A549 (cell line): ENCODE measurements at regions not wholly inside any gene's neighbourhood (a gene's known extent, or its start where the extent isn't known, plus 50 kb on each side); places are given as distances from the start of the nearest gene placed in this dataset.
A peak's percentile ranks its signal among the peaks of the same experiment; 100 is the strongest.

Experiments
- ATAC-seq, 2 experiments: fragments of 200-7000 bp in 1 of 2; fragments of >200 bp in 1 of 2; cut with Nextera tagmentation in 1 of 2; cut with Tn5 transposase in 1 of 2; 3 replicates each; pipeline versions ENCODE4 v1.8.0 to v1.9.1; 2018 to 2020; ENCODE audit warnings: mild to moderate bottlenecking in 1 of 2, moderate library complexity in 1 of 2
- CTCF ChIA-PET: fragments of 300-600 bp; sonication (Branson Sonifier 250); formaldehyde crosslinking; extraction: SDS; loops from one replicate; lab custom pipeline; 2021; ENCODE audit warnings: antibody characterized with exemption, inconsistent platforms; lab: Yijun Ruan, JAX
- POLR2A ChIA-PET: fragments of 350-600 bp; formaldehyde crosslinking; extraction: SDS; loops from one replicate; lab custom pipeline; 2021; ENCODE audit warnings: antibody characterized with exemption, inconsistent platforms; lab: Yijun Ruan, JAX
- DNase-seq, 2 experiments: peaks; one replicate each; pipeline versions ENCODE4 v3.0.0 to v3.0.0-alpha.2; 2011 to 2016; ENCODE audit warnings: low read depth in 1 of 2, low spot score in 1 of 2
- FAIRE-seq: peaks from 2 replicates; lab custom pipeline; 2011; peaks lifted over from hg19 to GRCh38; lab: Jason Lieb, UNC
- H3K27ac ChIP-seq, 2 experiments: fragments of >200 bp; sonication (Bioruptor Twin); formaldehyde crosslinking; 3 replicates each; pipeline ENCODE4 v1.5.1; 2016 to 2017
- H3K4me1 ChIP-seq: fragments of >200 bp; sonication (Bioruptor Twin); formaldehyde crosslinking; 3 replicates; pipeline ENCODE4 v1.6.1; 2016
- H3K4me2 ChIP-seq: fragments of >200 bp; sonication (Bioruptor Twin); formaldehyde crosslinking; 3 replicates; pipeline ENCODE4 v1.6.1; 2016
- H3K4me3 ChIP-seq: fragments of >200 bp; sonication (Bioruptor Twin); formaldehyde crosslinking; 3 replicates; pipeline ENCODE4 v1.5.1; 2016
- H3K9me3 ChIP-seq: fragments of >200 bp; sonication (Bioruptor Twin); formaldehyde crosslinking; 3 replicates; pipeline ENCODE4 v1.6.1; 2016
- ATOH8 ChIP-seq: fragments of 250-450 bp; sonication (Bioruptor Pico); IDR thresholded peaks from 2 replicates; pipeline ENCODE4 v1.5.0; 2020; ENCODE audit warnings: low read depth, mild to moderate bottlenecking, moderate library complexity
- ELK1 ChIP-seq: fragments of 150-350 bp; IDR thresholded peaks from 2 replicates; pipeline ENCODE4 v1.6.1; 2014; ENCODE audit warnings: low read depth, mild to moderate bottlenecking, low read length
- GATA3 ChIP-seq: IDR thresholded peaks from 2 replicates; pipeline ENCODE4 v1.6.1; 2012; ENCODE audit warnings: borderline replicate concordance
- HES2 ChIP-seq: fragments of >200 bp; sonication (Bioruptor Twin); formaldehyde crosslinking; IDR thresholded peaks from 2 replicates; pipeline ENCODE4 v1.6.1; 2016
- HEYL ChIP-seq: fragments of 250-450 bp; sonication (Bioruptor Pico); IDR thresholded peaks from 2 replicates; pipeline ENCODE4 v1.8.0; 2021; ENCODE audit warnings: mild to moderate bottlenecking, moderate library complexity
- JUNB ChIP-seq: fragments of >200 bp; sonication (Bioruptor Twin); formaldehyde crosslinking; IDR thresholded peaks from 2 replicates; pipeline ENCODE4 v1.6.1; 2016
- KDM5A ChIP-seq: fragments of 200-600 bp; sonication (generic); IDR thresholded peaks from 2 replicates; pipeline ENCODE4 v1.6.1; 2016; ENCODE audit warnings: antibody characterized with exemption, mild to moderate bottlenecking
- MAFK ChIP-seq: fragments of 450-650 bp; IDR thresholded peaks from 2 replicates; pipeline ENCODE4 v1.6.1; 2014; ENCODE audit not compliant: partially characterized antibody
- NFE2L2 ChIP-seq: fragments of 150-350 bp; conservative IDR thresholded peaks from 2 replicates; pipeline ENCODE4 v1.6.1; 2014; ENCODE audit warnings: low read length
- NPAS2 ChIP-seq: fragments of 250-450 bp; sonication (Bioruptor Pico); IDR thresholded peaks from 2 replicates; pipeline ENCODE4 v1.8.0; 2022; ENCODE audit warnings: mild to moderate bottlenecking, moderate library complexity, borderline replicate concordance
- NR3C1 ChIP-seq: fragments of >200 bp; sonication (Bioruptor Twin); formaldehyde crosslinking; IDR thresholded peaks from 3 replicates; pipeline ENCODE4 v1.6.1; 2017
- POLR2AphosphoS2 ChIP-seq: conservative IDR thresholded peaks from 2 replicates; pipeline ENCODE4 v1.6.1; 2012; ENCODE audit warnings: low read length, improper control_type of control experiment, inconsistent platforms
- RARB ChIP-seq: fragments of 250-450 bp; sonication (Bioruptor Pico); IDR thresholded peaks from 2 replicates; pipeline ENCODE4 v1.8.0; 2021; ENCODE audit warnings: mild to moderate bottlenecking, moderate library complexity
- RFX5 ChIP-seq: fragments of 450-650 bp; IDR thresholded peaks from 2 replicates; pipeline ENCODE4 v1.7.1; 2014; ENCODE audit warnings: antibody characterized with exemption, mild to moderate bottlenecking, moderate library complexity
- SMC3 ChIP-seq: fragments of >200 bp; sonication (Bioruptor Twin); formaldehyde crosslinking; IDR thresholded peaks from 3 replicates; pipeline ENCODE4 v1.6.1; 2018; ENCODE audit warnings: inconsistent platforms
- SREBF2 ChIP-seq: fragments of 450-650 bp; IDR thresholded peaks from 2 replicates; pipeline ENCODE4 v1.6.1; 2014; ENCODE audit warnings: mild to moderate bottlenecking, moderate library complexity
- TFCP2L1 ChIP-seq: fragments of 250-450 bp; sonication (Bioruptor Pico); IDR thresholded peaks from 2 replicates; pipeline ENCODE4 v1.5.0; 2021; ENCODE audit warnings: mild to moderate bottlenecking
- ZFP36 ChIP-seq: fragments of 450-650 bp; IDR thresholded peaks from 2 replicates; pipeline ENCODE4 v1.6.1; 2014; ENCODE audit warnings: borderline replicate concordance; ENCODE audit not compliant: partially characterized antibody
- WGBS: methylation state at CpG from one replicate; pipeline ENCODE4 v1.1.6; 2017; ENCODE audit errors: missing lambda C conversion rate; 5-methylcytosine and 5-hydroxymethylcytosine counted together
- TF ChIP-seq, protein P1 (sequence below): fragments of 250-450 bp; sonication (Bioruptor Pico); IDR thresholded peaks from 2 replicates; pipeline ENCODE4 v1.5.0; 2021; ENCODE audit warnings: mild to moderate bottlenecking, moderate library complexity, borderline replicate concordance
- TF ChIP-seq, protein P2 (sequence below): IDR thresholded peaks from 2 replicates; pipeline ENCODE4 v1.6.1; 2012
- TF ChIP-seq, protein P3 (sequence below): fragments of 450-650 bp; IDR thresholded peaks from 2 replicates; pipeline ENCODE4 v1.6.1; 2014; ENCODE audit warnings: antibody characterized with exemption
- TF ChIP-seq, protein P4 (sequence below): IDR thresholded peaks from 2 replicates; pipeline ENCODE4 v1.6.1; 2012; ENCODE audit warnings: low read depth, borderline replicate concordance
- TF ChIP-seq, protein P5 (sequence below): fragments of >200 bp; sonication (Bioruptor Twin); formaldehyde crosslinking; IDR thresholded peaks from 3 replicates; pipeline ENCODE4 v1.5.1; 2016

GRCh38 chr18:67916097-67916496, 399.6 kb upstream of the DSEL start:
- 81% methylated on average over 7 of the region's 7 CpGs for WGBS
- Histone ChIP-seq H3K4me1 (no peaks in the 10 kb centered on the region), H3K9me3 (no peaks in the 10 kb centered on the region), H3K27ac (no peak overlapping the region), H3K4me2 (no peak overlapping the region), H3K4me3 (no peak overlapping the region)
- TF ChIP-seq, protein P1, sequence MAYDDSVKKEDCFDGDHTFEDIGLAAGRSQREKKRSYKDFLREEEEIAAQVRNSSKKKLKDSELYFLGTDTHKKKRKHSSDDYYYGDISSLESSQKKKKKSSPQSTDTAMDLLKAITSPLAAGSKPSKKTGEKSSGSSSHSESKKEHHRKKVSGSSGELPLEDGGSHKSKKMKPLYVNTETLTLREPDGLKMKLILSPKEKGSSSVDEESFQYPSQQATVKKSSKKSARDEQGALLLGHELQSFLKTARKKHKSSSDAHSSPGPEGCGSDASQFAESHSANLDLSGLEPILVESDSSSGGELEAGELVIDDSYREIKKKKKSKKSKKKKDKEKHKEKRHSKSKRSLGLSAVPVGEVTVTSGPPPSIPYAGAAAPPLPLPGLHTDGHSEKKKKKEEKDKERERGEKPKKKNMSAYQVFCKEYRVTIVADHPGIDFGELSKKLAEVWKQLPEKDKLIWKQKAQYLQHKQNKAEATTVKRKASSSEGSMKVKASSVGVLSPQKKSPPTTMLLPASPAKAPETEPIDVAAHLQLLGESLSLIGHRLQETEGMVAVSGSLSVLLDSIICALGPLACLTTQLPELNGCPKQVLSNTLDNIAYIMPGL (CRISPR knock-in tag), result no peak
- TF ChIP-seq MAFK (peak; percentile 54), NFE2L2 (peak; percentile 74), RFX5 (no peak)
- TF ChIP-seq, protein P2, sequence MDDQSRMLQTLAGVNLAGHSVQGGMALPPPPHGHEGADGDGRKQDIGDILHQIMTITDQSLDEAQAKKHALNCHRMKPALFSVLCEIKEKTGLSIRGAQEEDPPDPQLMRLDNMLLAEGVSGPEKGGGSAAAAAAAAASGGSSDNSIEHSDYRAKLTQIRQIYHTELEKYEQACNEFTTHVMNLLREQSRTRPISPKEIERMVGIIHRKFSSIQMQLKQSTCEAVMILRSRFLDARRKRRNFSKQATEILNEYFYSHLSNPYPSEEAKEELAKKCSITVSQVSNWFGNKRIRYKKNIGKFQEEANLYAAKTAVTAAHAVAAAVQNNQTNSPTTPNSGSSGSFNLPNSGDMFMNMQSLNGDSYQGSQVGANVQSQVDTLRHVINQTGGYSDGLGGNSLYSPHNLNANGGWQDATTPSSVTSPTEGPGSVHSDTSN, result no peak
- ATAC-seq (no peak), FAIRE-seq (no peak), DNase-seq (peak in 1 of 2 experiments; percentile 1)
- ChIA-PET POLR2A (no interaction called here), CTCF (no interaction called here)

DNA sequence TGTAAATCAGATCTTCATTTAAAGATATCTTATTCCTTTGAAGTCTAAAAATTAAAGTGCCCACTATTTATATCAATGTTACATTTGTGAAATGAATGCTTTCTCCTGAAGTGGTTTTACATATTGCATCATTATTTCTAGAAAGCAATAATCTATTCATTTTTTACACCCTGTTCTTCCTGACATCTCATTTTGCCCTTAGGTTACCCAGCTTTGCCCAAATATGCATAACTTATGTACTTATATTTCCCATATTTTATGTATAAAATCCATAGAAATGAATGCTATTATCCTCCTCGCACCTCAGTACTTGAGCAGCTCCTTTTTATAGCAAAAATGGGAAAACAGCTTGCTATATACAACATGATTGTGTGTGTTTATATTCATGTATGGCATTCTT, 396.5 kb upstream of the DSEL start:
- WGBS, result 21% methylated on average over 1 of the region's 1 CpG
- ATAC-seq, result no peak
- H3K4me3 ChIP-seq, result no peak overlapping the region
- POLR2A ChIA-PET, result no interaction called here
- no peak for TF ChIP-seq NPAS2
- TF ChIP-seq, protein P2, result no peak
- no peak for TF ChIP-seq ZFP36
- TF ChIP-seq TFCP2L1 (CRISPR knock-in tag), result no peak
- TF ChIP-seq ELK1, result no peak
- no peak for TF ChIP-seq HES2
- no peak for TF ChIP-seq JUNB
- no peak for TF ChIP-seq NFE2L2
- TF ChIP-seq SMC3, result no peak
- no peak for TF ChIP-seq RARB
- no peak for TF ChIP-seq ATOH8 (CRISPR knock-in tag)
- TF ChIP-seq, protein P3, sequence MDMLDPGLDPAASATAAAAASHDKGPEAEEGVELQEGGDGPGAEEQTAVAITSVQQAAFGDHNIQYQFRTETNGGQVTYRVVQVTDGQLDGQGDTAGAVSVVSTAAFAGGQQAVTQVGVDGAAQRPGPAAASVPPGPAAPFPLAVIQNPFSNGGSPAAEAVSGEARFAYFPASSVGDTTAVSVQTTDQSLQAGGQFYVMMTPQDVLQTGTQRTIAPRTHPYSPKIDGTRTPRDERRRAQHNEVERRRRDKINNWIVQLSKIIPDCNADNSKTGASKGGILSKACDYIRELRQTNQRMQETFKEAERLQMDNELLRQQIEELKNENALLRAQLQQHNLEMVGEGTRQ, result no peak
- no peak for TF ChIP-seq NR3C1
- TF ChIP-seq, all 56 proteins: peak for 0
- Histone ChIP-seq H3K4me1 (no peaks in the 10 kb centered on the region), H3K27ac (no peak overlapping the region), H3K4me2 (no peak overlapping the region), H3K9me3 (no peaks in the 10 kb centered on the region)
- FAIRE-seq (no peak), DNase-seq (no peak)
- CTCF ChIA-PET, result no interaction called here

DNA sequence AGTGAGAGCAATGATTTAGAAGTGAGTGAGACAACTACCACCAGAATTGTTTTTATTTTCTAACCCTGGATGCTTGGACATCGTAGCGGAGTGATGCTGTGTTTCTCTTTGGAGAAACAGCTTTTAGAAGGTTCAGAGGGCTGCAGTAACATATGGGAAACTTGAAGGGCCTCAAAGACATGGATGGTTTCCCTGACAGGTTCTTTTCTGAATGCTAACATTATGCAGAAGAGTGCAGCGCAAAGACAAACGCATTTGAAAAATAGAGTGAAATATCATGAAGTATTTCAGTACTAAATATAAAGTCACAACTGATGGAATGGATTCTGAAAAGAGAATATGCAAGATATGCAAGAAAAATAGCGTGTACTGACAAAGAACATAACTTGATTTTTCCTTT, 385.1 kb upstream of the DSEL start:
- Histone ChIP-seq H3K9me3 (no peaks in the 10 kb centered on the region), H3K4me3 (no peak overlapping the region)
- TF ChIP-seq NPAS2 (no peak), GATA3 (no peak), HEYL (no peak), KDM5A (no peak), SREBF2 (no peak), POLR2AphosphoS2 (no peak)
- TF ChIP-seq, protein P4, sequence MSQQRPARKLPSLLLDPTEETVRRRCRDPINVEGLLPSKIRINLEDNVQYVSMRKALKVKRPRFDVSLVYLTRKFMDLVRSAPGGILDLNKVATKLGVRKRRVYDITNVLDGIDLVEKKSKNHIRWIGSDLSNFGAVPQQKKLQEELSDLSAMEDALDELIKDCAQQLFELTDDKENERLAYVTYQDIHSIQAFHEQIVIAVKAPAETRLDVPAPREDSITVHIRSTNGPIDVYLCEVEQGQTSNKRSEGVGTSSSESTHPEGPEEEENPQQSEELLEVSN, result no peak
- TF ChIP-seq, protein P5, sequence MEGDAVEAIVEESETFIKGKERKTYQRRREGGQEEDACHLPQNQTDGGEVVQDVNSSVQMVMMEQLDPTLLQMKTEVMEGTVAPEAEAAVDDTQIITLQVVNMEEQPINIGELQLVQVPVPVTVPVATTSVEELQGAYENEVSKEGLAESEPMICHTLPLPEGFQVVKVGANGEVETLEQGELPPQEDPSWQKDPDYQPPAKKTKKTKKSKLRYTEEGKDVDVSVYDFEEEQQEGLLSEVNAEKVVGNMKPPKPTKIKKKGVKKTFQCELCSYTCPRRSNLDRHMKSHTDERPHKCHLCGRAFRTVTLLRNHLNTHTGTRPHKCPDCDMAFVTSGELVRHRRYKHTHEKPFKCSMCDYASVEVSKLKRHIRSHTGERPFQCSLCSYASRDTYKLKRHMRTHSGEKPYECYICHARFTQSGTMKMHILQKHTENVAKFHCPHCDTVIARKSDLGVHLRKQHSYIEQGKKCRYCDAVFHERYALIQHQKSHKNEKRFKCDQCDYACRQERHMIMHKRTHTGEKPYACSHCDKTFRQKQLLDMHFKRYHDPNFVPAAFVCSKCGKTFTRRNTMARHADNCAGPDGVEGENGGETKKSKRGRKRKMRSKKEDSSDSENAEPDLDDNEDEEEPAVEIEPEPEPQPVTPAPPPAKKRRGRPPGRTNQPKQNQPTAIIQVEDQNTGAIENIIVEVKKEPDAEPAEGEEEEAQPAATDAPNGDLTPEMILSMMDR, result no peak
- TF ChIP-seq, all 56 proteins: peak for 0
- FAIRE-seq (no peak), DNase-seq (no peak), ATAC-seq (no peak)
- ChIA-PET POLR2A (no interaction called here), CTCF (no interaction called here)
- Histone ChIP-seq H3K27ac (no peak overlapping the region), H3K4me2 (no peak overlapping the region), H3K4me1 (no peaks in the 10 kb centered on the region)
- WGBS, result 11% methylated on average over 5 of the region's 5 CpGs
